HepG2 (cell line): ENCODE measurements at regions not wholly inside any gene's neighbourhood (a gene's known extent, or its start where the extent isn't known, plus 50 kb on each side); places are given as distances from the start of the nearest gene placed in this dataset.

Experiments used
- ATAC-seq: fragments of 200-7000 bp; cut with Tn5 transposase; 3 replicates; pipeline ENCODE4 v1.9.1; 2020; ENCODE audit warnings: mild to moderate bottlenecking, moderate library complexity
- BruUV-seq: library from RNA; stranded (reverse); fragments of 400-500 nt; replicated peaks from 2 replicates; lab custom pipeline; 2021; lab: Mats Ljungman, UMichigan
- CTCF ChIA-PET: fragments of 300-600 bp; formaldehyde crosslinking; extraction: SDS; loops from one replicate; lab custom pipeline; 2021; ENCODE audit warnings: low total read pairs, inconsistent platforms, low intra/inter-chr PET ratio; lab: Yijun Ruan, JAX
- POLR2A ChIA-PET: fragments of 350-600 bp; sonication (Branson Sonifier 250); formaldehyde crosslinking; loops from one replicate; lab custom pipeline; 2020; ENCODE audit warnings: antibody characterized with exemption, inconsistent platforms; lab: Yijun Ruan, JAX
- DNase-seq: peaks from one replicate; pipeline ENCODE4 v3.0.0-alpha.2; 2015; ENCODE audit warnings: low spot score
- FAIRE-seq: peaks from 3 replicates; lab custom pipeline; 2011; peaks lifted over from hg19 to GRCh38; lab: Jason Lieb, UNC
- H2AFZ ChIP-seq: one replicate; pipeline ENCODE4 v1.6.1; 2011; ENCODE audit warnings: low read length, inconsistent platforms
- H3K27ac ChIP-seq: fragments of 300-600 bp; 3 replicates; pipeline ENCODE4 v1.8.0; 2011; ENCODE audit warnings: mixed run types, mild to moderate bottlenecking, mixed read lengths, low read length, inconsistent platforms; ENCODE audit not compliant: insufficient read depth; ENCODE audit errors: extremely low read length
- H3K27me3 ChIP-seq, 2 experiments: fragments of 200-600 bp in 1 of 2; 2 replicates in 1 of 2; 3 replicates in 1 of 2; pipeline versions ENCODE4 v1.6.0 to v1.8.0; 2011; ENCODE audit warnings: low read length in 2 of 2, mild to moderate bottlenecking in 2 of 2, moderate library complexity in 2 of 2, inconsistent platforms in 1 of 2; ENCODE audit not compliant: insufficient read depth in 2 of 2, control insufficient read depth in 1 of 2
- H3K36me3 ChIP-seq, 2 experiments: fragments of 200-600 bp in 1 of 2; replicated peaks in 1 of 2; 2 replicates in 1 of 2; 3 replicates in 1 of 2; pipeline versions ENCODE4 v1.5.1 to v1.8.0; 2011; ENCODE audit warnings: low read length in 2 of 2, inconsistent platforms in 1 of 2; ENCODE audit not compliant: insufficient read depth in 2 of 2, control insufficient read depth in 1 of 2
- H3K4me1 ChIP-seq: 2 replicates; pipeline ENCODE4 v1.5.1; 2012; ENCODE audit warnings: low read length, inconsistent platforms; ENCODE audit not compliant: insufficient read depth
- H3K4me2 ChIP-seq: 2 replicates; pipeline ENCODE4 v1.6.0; 2011; ENCODE audit warnings: low read depth, low read length, inconsistent platforms
- H3K4me3 ChIP-seq, 3 experiments: fragments of 200-600 bp in 1 of 3; sonication (generic), shearing (Covaris generic) in 1 of 3; replicated peaks in 1 of 3; 2 replicates each; pipeline ENCODE4 v1.5.1; 2011 to 2016; ENCODE audit warnings: low read length in 3 of 3, inconsistent platforms in 2 of 3, low read depth in 2 of 3, mild to moderate bottlenecking in 2 of 3, control low read depth in 1 of 3, mixed read lengths in 1 of 3; ENCODE audit not compliant: insufficient read depth in 1 of 3
- H3K79me2 ChIP-seq: one replicate; pipeline ENCODE4 v1.6.1; 2011; ENCODE audit warnings: low read length, inconsistent platforms; ENCODE audit not compliant: insufficient read depth
- H3K9ac ChIP-seq: 2 replicates; pipeline ENCODE4 v1.6.0; 2011; ENCODE audit warnings: mild to moderate bottlenecking, low read depth, low read length, inconsistent platforms; ENCODE audit not compliant: insufficient read depth
- H3K9me3 ChIP-seq: 2 replicates; pipeline ENCODE4 v1.5.1; 2012; ENCODE audit warnings: mild to moderate bottlenecking, low read length
- H4K20me1 ChIP-seq: 2 replicates; pipeline ENCODE4 v1.6.0; 2011; ENCODE audit warnings: inconsistent platforms, mild to moderate bottlenecking, low read length, moderate library complexity; ENCODE audit not compliant: insufficient read depth
- ARNTL ChIP-seq: sonication (generic); formaldehyde crosslinking; IDR thresholded peaks from 2 replicates; pipeline ENCODE4 v1.4.0; 2020; ENCODE audit warnings: mild to moderate bottlenecking, missing genetic modification reagents
- CHCHD3 ChIP-seq: sonication (generic); formaldehyde crosslinking; IDR thresholded peaks from 2 replicates; pipeline ENCODE4 v1.8.0; 2022; ENCODE audit warnings: mild to moderate bottlenecking, missing genetic modification reagents, moderate library complexity
- FOXO1 ChIP-seq: sonication (generic); formaldehyde crosslinking; IDR thresholded peaks from 2 replicates; pipeline ENCODE4 v1.4.0; 2020; ENCODE audit warnings: missing genetic modification reagents
- NCOA1 ChIP-seq: sonication (generic); formaldehyde crosslinking; IDR thresholded peaks from 2 replicates; pipeline ENCODE4 v1.9.0; 2021; ENCODE audit warnings: missing genetic modification reagents
- POLR2AphosphoS2 ChIP-seq: IDR thresholded peaks from 2 replicates; pipeline ENCODE4 v1.6.1; 2011; ENCODE audit warnings: low read depth, low read length, improper control_type of control experiment
- TGIF2 ChIP-seq: IDR thresholded peaks from 2 replicates; pipeline ENCODE4 v1.6.1; 2016; ENCODE audit warnings: control low read depth, missing compliant biosample characterization
- TIGD3 ChIP-seq: sonication (generic); formaldehyde crosslinking; IDR thresholded peaks from 2 replicates; pipeline ENCODE4 v1.5.1; 2020; ENCODE audit warnings: mild to moderate bottlenecking, missing genetic modification reagents, borderline replicate concordance
- ZMAT3 ChIP-seq: sonication (generic); formaldehyde crosslinking; conservative IDR thresholded peaks from 2 replicates; pipeline ENCODE4 v1.7.0; 2021; ENCODE audit warnings: missing genetic modification reagents
- ZNF251 ChIP-seq: sonication (generic); formaldehyde crosslinking; IDR thresholded peaks from 2 replicates; pipeline ENCODE4 v1.9.0; 2021; ENCODE audit warnings: mild to moderate bottlenecking, missing genetic modification reagents
- ZNF430 ChIP-seq: sonication (generic); formaldehyde crosslinking; IDR thresholded peaks from 2 replicates; pipeline ENCODE4 v1.9.0; 2021; ENCODE audit warnings: mild to moderate bottlenecking, missing genetic modification reagents
- ZNF589 ChIP-seq: sonication (generic); formaldehyde crosslinking; conservative IDR thresholded peaks from 2 replicates; pipeline ENCODE4 v1.8.0; 2022; ENCODE audit warnings: mild to moderate bottlenecking, moderate library complexity, missing genetic modification reagents
- ZNF780A ChIP-seq: sonication (generic); formaldehyde crosslinking; IDR thresholded peaks from 2 replicates; pipeline ENCODE4 v1.8.0; 2022; ENCODE audit warnings: mild to moderate bottlenecking, missing genetic modification reagents, moderate library complexity
- ZZZ3 ChIP-seq: sonication (generic); formaldehyde crosslinking; IDR thresholded peaks from 2 replicates; pipeline ENCODE4 v1.4.0; 2020; ENCODE audit warnings: missing genetic modification reagents, mild to moderate bottlenecking, borderline replicate concordance
- WGBS: methylation state at CpG from one replicate; pipeline ENCODE4 v1.1.6; 2017; ENCODE audit warnings: low lambda C conversion rate; 5-methylcytosine and 5-hydroxymethylcytosine counted together
- in situ Hi-C: cut with HindIII; loops from 2 replicates; pipeline ENCODE4 v1.10.0; 2017; ENCODE audit warnings: low pct_unique_long_range_greater_than_20kb; ENCODE audit not compliant: extremely low pct_ligation_motif_present
- intact Hi-C: fragments of 100-400 bp; cut with micrococcal nuclease; formaldehyde crosslinking; loops from one replicate; pipeline ENCODE4 v1.10.0; 2022; ENCODE audit not compliant: unreplicated experiment
- TF ChIP-seq, protein P1 (sequence below): fragments of 450-650 bp; IDR thresholded peaks from 2 replicates; pipeline ENCODE4 v1.6.1; 2016
- TF ChIP-seq, protein P2 (sequence below): sonication (generic); formaldehyde crosslinking; IDR thresholded peaks from 2 replicates; pipeline ENCODE4 v1.4.0; 2020; ENCODE audit warnings: mild to moderate bottlenecking, missing genetic modification reagents

DNA sequence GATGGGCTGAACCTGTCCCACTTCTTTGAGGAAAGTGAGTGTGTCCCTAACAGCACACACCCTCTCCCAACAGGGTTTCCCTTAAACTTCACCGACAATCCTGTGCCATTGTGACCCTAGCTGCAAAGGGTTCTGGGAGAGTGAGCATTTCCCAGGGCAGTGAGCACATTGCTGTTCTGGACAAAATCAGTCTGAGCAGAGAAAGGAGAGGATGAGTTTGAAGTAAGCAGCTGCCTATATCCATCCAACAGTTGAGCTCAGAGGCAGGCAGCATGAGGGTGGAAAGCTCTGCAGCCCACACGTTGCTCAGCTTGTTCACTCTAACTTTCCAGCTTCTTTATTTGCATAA, 296.5 kb upstream of the MAF start:
- peak overlapping the region; percentile 67 for H3K27ac ChIP-seq
- H3K4me3 ChIP-seq: peak overlapping the region in 1 of 3 experiments; percentile 37; a peak in 2 of 6 replicates
- no TSS peak for BruUV-seq
- peaks cover 50% of the 10 kb centered on the region for H3K4me1 ChIP-seq
- TF ChIP-seq ARNTL (CRISPR knock-in tag) (peak; percentile 29; the same call in 1 of the 2 replicates), TGIF2 (CRISPR knock-in tag) (no peak), ZNF251 (CRISPR knock-in tag) (0 out of 2 replicates have a peak, but pooled peaks have one; percentile 24), ZNF430 (CRISPR knock-in tag) (0 out of 2 replicates have a peak, but pooled peaks have one; percentile 61), TIGD3 (no peak), FOXO1 (CRISPR knock-in tag) (no peak), POLR2AphosphoS2 (no peak), ZNF780A (CRISPR knock-in tag) (peak; percentile 71; the same call in 1 of the 2 replicates), ZNF589 (CRISPR knock-in tag) (0 out of 2 replicates have a peak, but pooled peaks have one; percentile 40), ZMAT3 (peak; percentile 66; the same call in 1 of the 2 replicates), ZZZ3 (0 out of 2 replicates have a peak, but pooled peaks have one; percentile 4), CHCHD3 (CRISPR knock-in tag) (0 out of 2 replicates have a peak, but pooled peaks have one; percentile 16), NCOA1 (peak; percentile 89; the same call in 1 of the 2 replicates)
- TF ChIP-seq, protein P1, sequence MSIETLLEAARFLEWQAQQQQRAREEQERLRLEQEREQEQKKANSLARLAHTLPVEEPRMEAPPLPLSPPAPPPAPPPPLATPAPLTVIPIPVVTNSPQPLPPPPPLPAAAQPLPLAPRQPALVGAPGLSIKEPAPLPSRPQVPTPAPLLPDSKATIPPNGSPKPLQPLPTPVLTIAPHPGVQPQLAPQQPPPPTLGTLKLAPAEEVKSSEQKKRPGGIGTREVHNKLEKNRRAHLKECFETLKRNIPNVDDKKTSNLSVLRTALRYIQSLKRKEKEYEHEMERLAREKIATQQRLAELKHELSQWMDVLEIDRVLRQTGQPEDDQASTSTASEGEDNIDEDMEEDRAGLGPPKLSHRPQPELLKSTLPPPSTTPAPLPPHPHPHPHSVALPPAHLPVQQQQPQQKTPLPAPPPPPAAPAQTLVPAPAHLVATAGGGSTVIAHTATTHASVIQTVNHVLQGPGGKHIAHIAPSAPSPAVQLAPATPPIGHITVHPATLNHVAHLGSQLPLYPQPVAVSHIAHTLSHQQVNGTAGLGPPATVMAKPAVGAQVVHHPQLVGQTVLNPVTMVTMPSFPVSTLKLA: no peak
- TF ChIP-seq, protein P2, sequence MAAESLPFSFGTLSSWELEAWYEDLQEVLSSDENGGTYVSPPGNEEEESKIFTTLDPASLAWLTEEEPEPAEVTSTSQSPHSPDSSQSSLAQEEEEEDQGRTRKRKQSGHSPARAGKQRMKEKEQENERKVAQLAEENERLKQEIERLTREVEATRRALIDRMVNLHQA (CRISPR knock-in tag): no peak
- TF ChIP-seq, all 625 proteins: peak for 9
- peak; percentile 46 for ATAC-seq
- ChIA-PET CTCF (no interaction called here), POLR2A (interaction anchor here (1.4 to 2.2 kb wide), 2 partner anchors 366 to 369 kb away, joined by 5 to 7 read pairs; no protein-coding TSS in a partner anchor)
- H3K36me3 ChIP-seq: no peaks in the 10 kb centered on the region
- peak overlapping the region; percentile 48 for H2AFZ ChIP-seq
- H3K9ac ChIP-seq: peak overlapping the region; percentile 24
- FAIRE-seq: no peak
- peak overlapping the region; percentile 73 for H3K4me2 ChIP-seq
- in situ Hi-C loops: no loop called here
- H3K27me3 ChIP-seq: no peaks in the 10 kb centered on the region
- intact Hi-C loops: no loop called here
- H4K20me1 ChIP-seq: no peaks in the 10 kb centered on the region
- H3K79me2 ChIP-seq: no peaks in the 10 kb centered on the region
- no peak for DNase-seq
- WGBS: 8% methylated on average over 2 of the region's 2 CpGs
- no peaks in the 10 kb centered on the region for H3K9me3 ChIP-seq
